T-cell (primary cell): ENCODE measurements at regions not wholly inside any gene's neighbourhood (a gene's known extent, or its start where the extent isn't known, plus 50 kb on each side); places are given as distances from the start of the nearest gene placed in this dataset.

ENCODE experiments used
- ATAC-seq, 4 experiments: fragments of 200-7000 bp in 3 of 4; fragments of 150-1000 bp in 1 of 4; cut with Tn5 transposase; replicated peaks in 1 of 4; 1 replicate in 3 of 4; 2 replicates in 1 of 4; pipeline ENCODE4 v1.10.0; 2021; ENCODE audit warnings: moderate library complexity in 3 of 4, mild to moderate bottlenecking in 2 of 4, moderate number of reproducible peaks in 1 of 4
- CTCF ChIA-PET, 2 donors: fragments of 300-600 bp; sonication (Branson Sonifier 250); formaldehyde crosslinking; loops; one replicate each; lab custom pipeline; 2022; ENCODE audit warnings: antibody characterized with exemption in 2 of 2; lab: Charles Lee
- POLR2A ChIA-PET, 2 donors: fragments of 300-600 bp; sonication (Branson Sonifier 250); formaldehyde crosslinking; loops; one replicate each; lab custom pipeline; 2022; ENCODE audit warnings: antibody characterized with exemption in 2 of 2; lab: Charles Lee
- DNase-seq, 35 experiments: peaks; one replicate each; pipeline versions ENCODE4 v3.0.0 to v3.0.0-alpha.2; 2013 to 2023
- H3K27ac ChIP-seq: one replicate; pipeline ENCODE4 v1.5.1; 2013; ENCODE audit warnings: low read length
- H3K27me3 ChIP-seq, 2 experiments: replicated peaks in 1 of 2; 1 replicate in 1 of 2; 2 replicates in 1 of 2; pipeline versions ENCODE4 v1.6.1 to v1.7.0; 2013; ENCODE audit warnings: low read length in 1 of 2, mixed read lengths in 1 of 2; ENCODE audit not compliant: control insufficient read depth in 2 of 2, insufficient read depth in 2 of 2; ENCODE audit errors: extremely low read depth in 1 of 2
- H3K36me3 ChIP-seq, 2 donors: 1 replicate in 1 of 2; 2 replicates in 1 of 2; pipeline versions ENCODE4 v1.6.1 to v1.7.0; 2013; ENCODE audit warnings: low read length in 1 of 2; ENCODE audit not compliant: control insufficient read depth in 2 of 2, insufficient read depth in 1 of 2; ENCODE audit errors: extremely low read depth in 1 of 2
- H3K4me1 ChIP-seq, 2 experiments: 1 replicate in 1 of 2; 2 replicates in 1 of 2; pipeline versions ENCODE4 v1.6.1 to v1.7.0; 2013; ENCODE audit warnings: low read length in 2 of 2, mixed read lengths in 1 of 2; ENCODE audit not compliant: insufficient read depth in 2 of 2, control insufficient read depth in 1 of 2; ENCODE audit errors: extremely low read depth in 1 of 2
- H3K4me3 ChIP-seq, 2 donors: 1 replicate in 1 of 2; 2 replicates in 1 of 2; pipeline versions ENCODE4 v1.5.1 to v1.7.0; 2013; ENCODE audit warnings: mild to moderate bottlenecking in 2 of 2, low read length in 1 of 2, moderate library complexity in 1 of 2; ENCODE audit not compliant: control insufficient read depth in 1 of 2; ENCODE audit errors: extremely low read depth in 1 of 2
- H3K9me3 ChIP-seq: 2 replicates; pipeline ENCODE4 v1.7.0; 2013
- H3K27ac Mint-ChIP-seq, 2 donors: one replicate each; pipeline ENCODE4 v1.8.0; 2020 to 2021; ENCODE audit warnings: mild to moderate bottlenecking in 2 of 2, mixed read lengths in 2 of 2
- H3K27me3 Mint-ChIP-seq, 2 donors: one replicate each; pipeline ENCODE4 v1.8.0; 2021 to 2022; ENCODE audit warnings: mixed read lengths in 2 of 2
- H3K36me3 Mint-ChIP-seq: one replicate; pipeline ENCODE4 v1.8.0; 2021; ENCODE audit warnings: mixed read lengths
- H3K4me1 Mint-ChIP-seq, 3 donors: one replicate each; pipeline ENCODE4 v1.8.0; 2020 to 2022; ENCODE audit warnings: mixed read lengths in 3 of 3, mild to moderate bottlenecking in 1 of 3
- H3K4me3 Mint-ChIP-seq, 3 donors: one replicate each; pipeline ENCODE4 v1.8.0; 2020 to 2022; ENCODE audit warnings: mild to moderate bottlenecking in 3 of 3, mixed read lengths in 3 of 3, moderate library complexity in 3 of 3
- H3K9me3 Mint-ChIP-seq, 3 donors: one replicate each; pipeline ENCODE4 v1.8.0; 2020 to 2022; ENCODE audit warnings: mixed read lengths in 3 of 3
- WGBS: methylation state at CpG from one replicate; pipeline ENCODE4 v1.1.5; 2013; ENCODE audit warnings: missing lambda C conversion rate; ENCODE audit not compliant: insufficient coverage; 5-methylcytosine and 5-hydroxymethylcytosine counted together

DNA sequence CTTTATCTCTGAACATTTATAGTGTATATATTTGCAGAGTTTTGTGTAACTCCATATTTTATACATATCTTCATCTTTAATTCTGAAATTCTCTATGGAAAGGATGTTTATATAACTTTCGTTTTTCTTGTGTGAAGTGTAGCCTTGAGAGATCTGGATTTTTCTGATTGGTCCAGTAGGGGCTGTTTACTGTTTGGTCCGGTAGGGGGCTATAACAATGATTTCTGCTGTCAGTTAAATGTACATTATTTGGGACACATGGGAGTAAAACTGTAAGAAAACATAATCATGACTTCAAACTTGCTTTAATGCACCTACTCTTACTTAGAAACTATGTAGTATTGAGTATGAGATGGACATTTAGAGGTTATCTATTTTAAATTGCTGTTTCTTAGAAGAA, 527.1 kb upstream of the ARRDC3 start:
- Mint-ChIP-seq H3K27me3 (no peaks in the 10 kb centered on the region), H3K27ac (no peak overlapping the region), H3K9me3 (peaks cover 0 to 1% (median 0%) of the 10 kb centered on the region in 3 donors), H3K4me3 (no peak overlapping the region), H3K36me3 (no peaks in the 10 kb centered on the region), H3K4me1 (no peaks in the 10 kb centered on the region)
- no peaks in the 10 kb centered on the region for H3K36me3 ChIP-seq
- CTCF ChIA-PET = no interaction called here
- H3K9me3 ChIP-seq = no peaks in the 10 kb centered on the region
- WGBS = no CpG with 5 or more reads among the region's 2 CpGs
- H3K27me3 ChIP-seq = no peaks in the 10 kb centered on the region
- H3K4me1 ChIP-seq = no peaks in the 10 kb centered on the region
- POLR2A ChIA-PET = no interaction called here
- H3K27ac ChIP-seq = no peak overlapping the region
- no peak for DNase-seq
- no peak for ATAC-seq
- no peak overlapping the region for H3K4me3 ChIP-seq

DNA sequence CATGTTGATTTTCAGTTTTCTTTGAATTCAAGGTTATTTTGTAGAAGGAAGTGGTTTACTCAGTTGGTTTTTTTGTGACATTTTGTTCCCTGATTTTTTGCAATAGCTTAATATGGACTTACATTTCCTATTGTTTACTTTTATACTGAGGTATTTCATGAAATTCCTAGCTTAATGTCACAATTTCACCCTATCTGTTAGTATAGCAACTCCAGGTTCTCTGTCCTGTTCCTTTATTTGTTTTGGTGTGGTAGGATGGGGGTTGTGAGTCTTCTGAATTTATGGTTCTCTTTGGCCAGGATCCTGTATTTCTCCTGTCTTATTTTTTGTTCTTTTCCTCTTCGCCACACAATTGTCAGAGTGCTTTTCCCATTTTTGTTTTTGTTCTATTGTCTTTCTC, 523.4 kb upstream of the ARRDC3 start:
- H3K27ac ChIP-seq = no peak overlapping the region
- no CpG with 5 or more reads among the region's 1 CpG for WGBS
- Mint-ChIP-seq H3K9me3 (peaks cover 4% of the 10 kb centered on the region in 3 donors), H3K36me3 (no peaks in the 10 kb centered on the region), H3K4me1 (no peaks in the 10 kb centered on the region), H3K27me3 (no peaks in the 10 kb centered on the region), H3K27ac (no peak overlapping the region), H3K4me3 (no peak overlapping the region)
- POLR2A ChIA-PET = no interaction called here
- no peak overlapping the region for H3K4me3 ChIP-seq
- ATAC-seq (no peak), DNase-seq (no peak)
- no peaks in the 10 kb centered on the region for H3K9me3 ChIP-seq
- CTCF ChIA-PET = no interaction called here
- H3K27me3 ChIP-seq = no peaks in the 10 kb centered on the region
- H3K36me3 ChIP-seq = no peaks in the 10 kb centered on the region
- H3K4me1 ChIP-seq = no peaks in the 10 kb centered on the region

DNA sequence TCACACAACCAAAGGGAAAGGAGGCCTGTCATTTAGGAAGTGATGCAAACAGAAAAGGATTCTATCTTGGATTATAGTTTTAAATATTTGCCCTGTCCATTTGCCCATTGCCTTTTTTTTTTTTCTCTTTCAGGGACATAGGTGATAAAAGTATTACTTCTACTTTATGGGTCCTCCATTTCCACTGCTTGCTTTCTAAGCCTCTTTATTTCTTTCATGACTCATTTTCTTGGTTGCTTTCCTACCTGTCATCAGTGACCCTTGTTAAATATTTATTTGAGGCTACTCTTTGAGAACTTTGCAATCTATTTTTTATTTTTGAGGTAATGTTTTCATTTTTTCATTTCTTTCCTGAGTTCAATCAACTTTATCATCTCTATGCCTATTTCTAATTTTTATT, 522.9 kb upstream of the ARRDC3 start:
- ATAC-seq (no peak), DNase-seq (no peak)
- H3K4me1 Mint-ChIP-seq = no peaks in the 10 kb centered on the region
- Histone ChIP-seq H3K27me3 (no peaks in the 10 kb centered on the region), H3K9me3 (no peaks in the 10 kb centered on the region), H3K4me1 (no peaks in the 10 kb centered on the region), H3K4me3 (no peak overlapping the region), H3K36me3 (no peaks in the 10 kb centered on the region), H3K27ac (no peak overlapping the region)
- CTCF ChIA-PET = no interaction called here
- no peak overlapping the region for H3K4me3 Mint-ChIP-seq
- H3K9me3 Mint-ChIP-seq = peaks cover 3 to 5% (median 4%) of the 10 kb centered on the region in 3 donors
- H3K36me3 Mint-ChIP-seq = no peaks in the 10 kb centered on the region
- POLR2A ChIA-PET = interaction anchor here in 1 of 2 donors (0.7 kb wide), 1 partner anchor 759 kb away, joined by 11 read pairs; no protein-coding TSS in a partner anchor
- no peak overlapping the region for H3K27ac Mint-ChIP-seq
- no peaks in the 10 kb centered on the region for H3K27me3 Mint-ChIP-seq

DNA sequence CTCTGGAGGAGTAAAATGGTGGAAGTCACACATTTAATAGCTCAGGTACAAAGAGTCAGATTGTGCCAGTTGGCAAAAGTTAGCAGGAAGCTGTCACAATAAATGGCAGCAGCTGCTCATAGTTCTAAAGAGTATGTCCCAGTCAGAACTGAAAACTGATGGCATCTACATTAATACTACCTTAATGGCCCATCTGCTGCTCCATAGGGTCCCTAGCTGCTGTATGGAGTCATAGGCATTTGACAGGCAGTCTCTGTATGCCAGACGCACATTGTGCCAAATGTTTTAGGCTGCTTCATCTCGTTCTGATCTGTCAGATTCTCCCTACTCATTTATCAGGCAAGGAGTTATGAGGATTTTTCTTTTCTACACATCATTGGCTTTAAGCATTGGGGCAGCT, 515.8 kb upstream of the ARRDC3 start:
- H3K27me3 ChIP-seq = no peaks in the 10 kb centered on the region
- no peaks in the 10 kb centered on the region for H3K4me1 Mint-ChIP-seq
- ATAC-seq (no peak), DNase-seq (no peak)
- WGBS = no CpG with 5 or more reads among the region's 2 CpGs
- H3K27ac Mint-ChIP-seq = no peak overlapping the region
- no peaks in the 10 kb centered on the region for H3K9me3 ChIP-seq
- no peaks in the 10 kb centered on the region for H3K36me3 Mint-ChIP-seq
- H3K27me3 Mint-ChIP-seq = no peaks in the 10 kb centered on the region
- H3K27ac ChIP-seq = no peak overlapping the region
- ChIA-PET CTCF (no interaction called here), POLR2A (no interaction called here)
- no peaks in the 10 kb centered on the region for H3K4me1 ChIP-seq
- no peak overlapping the region for H3K4me3 ChIP-seq
- H3K36me3 ChIP-seq = no peaks in the 10 kb centered on the region
- no peak overlapping the region for H3K4me3 Mint-ChIP-seq
- H3K9me3 Mint-ChIP-seq = peaks cover 6 to 9% (median 8%) of the 10 kb centered on the region in 3 donors

DNA sequence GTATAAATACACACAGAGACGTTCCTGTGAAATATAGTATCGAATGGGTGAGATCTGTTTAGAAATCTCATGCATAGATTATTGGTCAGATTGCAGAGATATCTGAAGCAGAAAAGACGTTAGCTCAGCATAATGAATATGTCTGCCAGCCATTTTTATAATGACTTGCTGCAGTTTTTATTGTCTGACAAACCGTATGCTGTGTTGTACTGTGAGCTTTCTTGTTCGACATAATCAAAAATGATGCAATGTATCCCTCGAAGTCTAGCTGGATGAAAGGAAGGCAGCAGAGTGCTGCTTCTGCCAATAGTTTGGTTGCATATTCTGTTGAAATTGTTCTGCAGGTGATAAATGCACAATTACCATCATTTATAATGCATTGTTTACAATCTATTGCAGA, 514.9 kb upstream of the ARRDC3 start:
- WGBS = 78% methylated on average over 3 of the region's 6 CpGs
- DNase-seq (no peak), ATAC-seq (no peak)
- H3K4me3 ChIP-seq = no peak overlapping the region
- ChIA-PET CTCF (no interaction called here), POLR2A (interaction anchor here in 1 of 2 donors (0.7 kb wide), 1 partner anchor 74 kb away, joined by 3 read pairs; no protein-coding TSS in a partner anchor)
- H3K4me1 Mint-ChIP-seq = no peaks in the 10 kb centered on the region
- no peaks in the 10 kb centered on the region for H3K4me1 ChIP-seq
- H3K27me3 Mint-ChIP-seq = no peaks in the 10 kb centered on the region
- H3K27ac ChIP-seq = no peak overlapping the region
- H3K9me3 ChIP-seq = no peaks in the 10 kb centered on the region
- H3K27me3 ChIP-seq = no peaks in the 10 kb centered on the region
- no peak overlapping the region for H3K27ac Mint-ChIP-seq
- H3K9me3 Mint-ChIP-seq = peaks cover 7 to 9% (median 9%) of the 10 kb centered on the region in 3 donors
- H3K4me3 Mint-ChIP-seq = no peak overlapping the region
- H3K36me3 Mint-ChIP-seq = no peaks in the 10 kb centered on the region
- no peaks in the 10 kb centered on the region for H3K36me3 ChIP-seq

DNA sequence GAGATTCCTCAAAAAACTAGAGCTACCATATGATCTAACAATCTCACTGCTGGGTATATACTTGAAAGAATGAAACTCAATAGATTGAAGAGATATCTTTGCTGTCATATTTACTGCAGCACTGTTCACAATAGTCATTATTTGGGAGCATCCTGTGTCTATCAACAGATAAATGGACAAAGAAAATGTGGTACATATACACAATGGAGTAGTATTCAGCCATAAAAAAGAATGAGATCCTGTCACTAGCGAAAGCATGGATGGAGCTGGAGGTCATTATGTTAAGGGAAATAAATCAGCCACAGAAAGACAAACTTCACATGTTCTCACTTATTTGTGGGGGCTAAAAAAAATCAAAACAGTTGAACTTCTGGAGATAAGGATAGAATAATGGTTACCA, 505.7 kb upstream of the ARRDC3 start:
- Histone ChIP-seq H3K4me1 (no peaks in the 10 kb centered on the region), H3K9me3 (no peaks in the 10 kb centered on the region), H3K4me3 (no peak overlapping the region), H3K27me3 (no peaks in the 10 kb centered on the region), H3K27ac (no peak overlapping the region), H3K36me3 (no peaks in the 10 kb centered on the region)
- H3K36me3 Mint-ChIP-seq = no peaks in the 10 kb centered on the region
- no CpG with 5 or more reads among the region's 1 CpG for WGBS
- ATAC-seq = no peak
- no peak for DNase-seq
- H3K27ac Mint-ChIP-seq = no peak overlapping the region
- H3K27me3 Mint-ChIP-seq = no peaks in the 10 kb centered on the region
- CTCF ChIA-PET = no interaction called here
- POLR2A ChIA-PET = no interaction called here
- peaks cover 2 to 16% (median 4%) of the 10 kb centered on the region in 3 donors for H3K9me3 Mint-ChIP-seq
- H3K4me1 Mint-ChIP-seq = no peaks in the 10 kb centered on the region
- H3K4me3 Mint-ChIP-seq = no peak overlapping the region
